A673 (cell line): ENCODE measurements at regions not wholly inside any gene's neighbourhood (a gene's known extent, or its start where the extent isn't known, plus 50 kb on each side); places are given as distances from the start of the nearest gene placed in this dataset.

Experiments
- CTCF ChIP-seq: fragments of 300-800, 200-600 bp; sonication (generic); conservative IDR thresholded peaks from 2 replicates; pipeline ENCODE4 v1.5.1; 2017; ENCODE audit warnings: low read depth, mild to moderate bottlenecking, antibody characterized with exemption, low read length, moderate library complexity, mixed read lengths
- EZH2 ChIP-seq: fragments of 200-600 bp; sonication (generic); IDR thresholded peaks from 2 replicates; pipeline ENCODE4 v1.6.1; 2017; ENCODE audit warnings: borderline replicate concordance, low read depth, mild to moderate bottlenecking, mixed read lengths, antibody characterized with exemption, low read length; ENCODE audit not compliant: poor library complexity, severe bottlenecking

GRCh38 chr3:82736696-82737277 is 975.3 kb upstream of the GBE1 start:
- no peak for TF ChIP-seq CTCF
- no peak for TF ChIP-seq EZH2
